AG10803 (cell line): ENCODE measurements at regions not wholly inside any gene's neighbourhood (a gene's known extent, or its start where the extent isn't known, plus 50 kb on each side); places are given as distances from the start of the nearest gene placed in this dataset.
"Not testable (repeated sequence)": the region's sequence is repeated elsewhere in the genome, so short reads cannot be mapped to it uniquely, and the experiment has no call there.

Source experiments
- DNase-seq: peaks from one replicate; pipeline ENCODE4 v3.0.0; 2010; ENCODE audit warnings: low read depth
- H3K4me3 ChIP-seq: 2 replicates; pipeline ENCODE4 v1.5.1; 2011; ENCODE audit warnings: mild to moderate bottlenecking, low read length, control low read depth
- CTCF ChIP-seq: conservative IDR thresholded peaks from 2 replicates; pipeline ENCODE4 v1.5.1; 2011; ENCODE audit warnings: mild to moderate bottlenecking, low read length, control low read depth, inconsistent platforms

GRCh38 chr4:12116009-12116552, 687.4 kb upstream of the HS3ST1 start:
- no peak overlapping the region for H3K4me3 ChIP-seq
- DNase-seq: no peak
- no peak for TF ChIP-seq CTCF

GRCh38 chr4:12110627-12111026, 681.9 kb upstream of the HS3ST1 start:
- TF ChIP-seq CTCF: no peak
- no peak overlapping the region for H3K4me3 ChIP-seq
- no peak for DNase-seq

DNA sequence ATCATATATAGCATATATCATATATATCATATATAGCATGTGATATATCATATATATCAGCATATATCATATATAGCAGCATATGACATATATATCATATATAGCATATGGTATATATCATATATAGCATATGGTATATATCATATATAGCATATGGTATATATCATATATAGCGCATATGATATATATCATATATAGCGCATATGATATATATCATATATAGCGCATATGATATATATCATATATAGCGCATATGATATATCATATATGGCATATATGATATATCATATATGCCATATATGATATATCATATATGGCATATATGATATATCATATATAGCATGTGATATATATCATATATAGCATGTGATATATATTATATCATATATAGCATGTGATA, 680.4 kb upstream of the HS3ST1 start:
- not testable (repeated sequence) for H3K4me3 ChIP-seq, DNase-seq

- TF ChIP-seq CTCF: no peak
- DNase-seq: no peak
- no peak overlapping the region for H3K4me3 ChIP-seq
Measured at GRCh38 chr4:12105519-12105918, 676.8 kb upstream of the HS3ST1 start.

DNA sequence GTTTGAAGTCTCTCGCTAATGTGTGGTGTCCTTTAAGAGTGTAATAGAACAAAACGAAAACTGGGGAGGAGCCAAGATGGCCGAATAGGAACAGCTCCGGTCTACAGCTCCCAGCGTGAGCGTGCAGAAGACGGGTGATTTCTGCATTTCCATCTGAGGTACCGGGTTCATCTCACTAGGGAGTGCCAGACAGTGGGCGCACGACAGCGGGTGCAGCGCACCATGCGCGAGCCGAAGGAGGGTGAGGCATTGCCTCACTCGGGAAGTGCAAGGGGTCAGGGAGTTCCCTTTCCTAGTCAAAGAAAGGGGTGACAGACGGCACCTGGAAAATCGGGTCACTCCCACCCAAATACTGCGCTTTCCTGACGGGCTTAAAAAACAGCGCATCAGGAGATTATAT, 661.2 kb upstream of the HS3ST1 start:
- DNase-seq, H3K4me3 ChIP-seq: not testable (repeated sequence)

GRCh38 chr4:12084690-12085089, 656.0 kb upstream of the HS3ST1 start:
- H3K4me3 ChIP-seq: no peak overlapping the region

GRCh38 chr4:12071316-12071715, 642.6 kb upstream of the HS3ST1 start:
- DNase-seq: no peak
- no peak for TF ChIP-seq CTCF
- no peak overlapping the region for H3K4me3 ChIP-seq

More at GRCh38 chr4:12084690-12085089, 656.0 kb upstream of the HS3ST1 start:
- DNase-seq: no peak
- TF ChIP-seq CTCF: no peak

DNA sequence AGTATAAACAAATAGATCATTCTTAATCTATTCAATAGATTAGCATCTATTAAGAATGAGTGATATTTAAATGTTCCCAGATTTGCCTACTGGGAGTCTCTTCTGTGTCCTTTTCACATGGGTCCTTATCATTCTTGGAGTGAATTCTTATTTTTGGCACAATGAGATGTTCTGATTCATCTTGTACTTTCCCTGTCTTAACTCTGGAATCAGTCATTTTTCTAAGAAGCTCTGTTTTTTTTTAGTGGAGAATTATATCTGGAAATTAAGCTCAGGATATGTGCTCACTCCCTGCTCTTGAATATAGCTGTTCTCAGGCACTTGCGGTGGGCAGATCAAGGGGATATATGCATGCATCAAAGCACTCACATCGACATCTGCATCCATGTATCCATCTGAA, 625.3 kb upstream of the HS3ST1 start:
- no peak for TF ChIP-seq CTCF
- DNase-seq: no peak
- no peak overlapping the region for H3K4me3 ChIP-seq
